ENCODE measurements at regions not wholly inside any gene's neighbourhood (a gene's known extent, or its start where the extent isn't known, plus 50 kb on each side); places are given as distances from the start of the nearest gene placed in this dataset.
"Not testable (repeated sequence)": the region's sequence is repeated elsewhere in the genome, so short reads cannot be mapped to it uniquely, and the experiment has no call there.

GRCh38 chr2:242107065-242107464, 237.5 kb downstream of the RTP5 start:
- TF ChIP-seq CTCF, POLR2A (IDR thresholded peaks at IDR 0.05): not testable (repeated sequence)

Measured in adrenal gland (tissue), 5 donors.